ENCODE measurements at regions not wholly inside any gene's neighbourhood (a gene's known extent, or its start where the extent isn't known, plus 50 kb on each side); places are given as distances from the start of the nearest gene placed in this dataset.

DNA sequence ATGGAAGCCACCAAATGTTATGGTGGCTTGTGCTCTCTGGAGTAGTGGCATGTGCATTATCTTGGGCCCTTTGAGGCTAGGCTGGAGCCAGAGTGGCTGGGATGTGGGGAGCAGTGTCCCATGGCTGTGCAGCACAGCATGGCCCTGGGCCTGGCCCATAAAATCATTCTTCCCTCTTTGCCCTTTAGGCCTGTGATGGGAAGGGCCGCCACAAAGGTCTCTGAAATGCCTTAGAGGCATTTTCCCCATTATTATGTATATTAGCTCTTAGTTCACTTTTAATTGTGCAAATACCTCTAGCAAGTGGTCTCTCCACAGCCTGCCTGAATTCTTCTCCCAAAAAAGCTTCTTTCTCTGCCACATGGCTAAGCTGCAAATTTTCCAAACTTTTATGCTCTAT, 297.3 kb upstream of the IRAK1BP1 start:
- TF ChIP-seq POLR2A (IDR thresholded peaks at IDR 0.05; ENCODE audit: low read depth, low read length) (no peak), TAF1 (IDR thresholded peaks at IDR 0.05; ENCODE audit: low read depth, low read length) (no peak), POLR2AphosphoS5 (IDR thresholded peaks at IDR 0.05; ENCODE audit: low read depth, low read length) (no peak), PAX5 (IDR thresholded peaks at IDR 0.05; ENCODE audit: insufficient read depth, low read length, severe bottlenecking) (no peak), SPI1 (IDR thresholded peaks at IDR 0.05; ENCODE audit: low read depth, low read length) (no peak)
